DMS 273 (cell line): ENCODE measurements at regions not wholly inside any gene's neighbourhood (a gene's known extent, or its start where the extent isn't known, plus 50 kb on each side); places are given as distances from the start of the nearest gene placed in this dataset.
"Not testable (repeated sequence)": the region's sequence is repeated elsewhere in the genome, so short reads cannot be mapped to it uniquely, and the experiment has no call there.

Experiments
- DNase-seq: peaks from one replicate; lab custom pipeline; 2025; ENCODE audit not compliant: unreplicated experiment; lab: John Stamatoyannopoulos, UW

GRCh38 chr5:28632607-28633006, 1594.2 kb upstream of the CDH9 start:
- no peak for DNase-seq

- DNase-seq, result no peak
Observed at GRCh38 chr5:28603869-28604268, 1565.5 kb upstream of the CDH9 start.

- DNase-seq, result no peak
Observed at GRCh38 chr5:28602429-28602828, 1564.0 kb upstream of the CDH9 start.

GRCh38 chr5:28596707-28597106, 1558.3 kb upstream of the CDH9 start:
- DNase-seq, result not testable (repeated sequence)

- DNase-seq, result no peak
Observed at GRCh38 chr5:28580616-28581015, 1542.2 kb upstream of the CDH9 start.

GRCh38 chr5:28576022-28576421, 1537.6 kb upstream of the CDH9 start:
- peak; percentile 5 for DNase-seq

- DNase-seq, result no peak
Observed at GRCh38 chr5:28575368-28575767, 1537.0 kb upstream of the CDH9 start.

- DNase-seq, result no peak
Observed at GRCh38 chr5:28574606-28575005, 1536.2 kb upstream of the CDH9 start.

GRCh38 chr5:28567048-28567447, 1528.7 kb upstream of the CDH9 start:
- DNase-seq, result no peak

GRCh38 chr5:28561522-28561921, 1523.1 kb upstream of the CDH9 start:
- no peak for DNase-seq

GRCh38 chr5:28558196-28558595, 1519.8 kb upstream of the CDH9 start:
- DNase-seq, result no peak

GRCh38 chr5:28557114-28557513, 1518.7 kb upstream of the CDH9 start:
- DNase-seq, result no peak

- no peak for DNase-seq
Observed at GRCh38 chr5:28549588-28549987, 1511.2 kb upstream of the CDH9 start.

GRCh38 chr5:28548856-28549255, 1510.5 kb upstream of the CDH9 start:
- no peak for DNase-seq

- no peak for DNase-seq
Observed at GRCh38 chr5:28544501-28544900, 1506.1 kb upstream of the CDH9 start.

- no peak for DNase-seq
Observed at GRCh38 chr5:28543473-28544098, 1505.2 kb upstream of the CDH9 start.

- DNase-seq, result peak; percentile 4
Observed at GRCh38 chr5:28542987-28543386, 1504.6 kb upstream of the CDH9 start.

- no peak for DNase-seq
Observed at GRCh38 chr5:28523888-28524635, 1485.7 kb upstream of the CDH9 start.

- no peak for DNase-seq
Observed at GRCh38 chr5:28523416-28523815, 1485.0 kb upstream of the CDH9 start.

- no peak for DNase-seq
Observed at GRCh38 chr5:28517691-28518090, 1479.3 kb upstream of the CDH9 start.

- DNase-seq, result no peak
Observed at GRCh38 chr5:28516722-28517121, 1478.3 kb upstream of the CDH9 start.

- DNase-seq, result no peak
Observed at GRCh38 chr5:28512648-28513047, 1474.3 kb upstream of the CDH9 start.

- no peak for DNase-seq
Observed at GRCh38 chr5:28505121-28505520, 1466.7 kb upstream of the CDH9 start.
